ENCODE measurements at regions not wholly inside any gene's neighbourhood (a gene's known extent, or its start where the extent isn't known, plus 50 kb on each side); places are given as distances from the start of the nearest gene placed in this dataset.
"Not testable (repeated sequence)": the region's sequence is repeated elsewhere in the genome, so short reads cannot be mapped to it uniquely, and the experiment has no call there.

DNA sequence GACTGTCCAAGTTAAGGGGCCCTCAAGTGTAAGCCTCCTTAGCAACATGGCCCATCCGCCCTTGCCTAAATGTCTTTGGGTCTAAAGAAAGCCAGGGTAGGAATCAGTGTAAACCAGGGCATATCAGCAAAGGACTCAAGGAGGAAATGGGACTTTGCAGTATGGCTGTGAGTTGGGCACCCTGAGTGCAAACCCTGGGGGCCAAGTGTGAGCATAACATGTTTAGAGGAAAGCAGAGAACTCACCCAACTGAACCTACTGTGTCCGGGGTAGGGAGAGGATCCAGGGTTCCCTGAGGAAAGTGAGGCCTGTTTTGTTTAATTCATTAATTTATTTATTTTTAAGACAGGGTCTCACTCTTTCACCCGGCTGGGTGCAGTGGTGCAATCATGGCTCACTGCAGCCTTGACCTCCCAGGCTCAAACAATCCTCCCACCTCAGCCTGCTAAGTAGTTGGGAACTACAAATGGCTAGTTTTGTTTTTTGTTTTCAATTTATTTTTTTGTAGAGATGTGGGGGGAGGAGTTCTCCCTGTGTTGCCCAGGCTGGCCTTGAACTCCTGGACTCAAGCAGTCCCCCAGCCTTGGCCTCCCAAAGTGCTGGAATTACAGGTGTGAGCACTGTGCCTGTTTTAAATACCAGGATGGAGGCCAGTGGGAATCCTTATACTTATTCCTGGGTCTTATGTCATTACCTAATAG is 51.0 kb upstream of the ACTR3 start:
- DNase-seq = no peak

DNA sequence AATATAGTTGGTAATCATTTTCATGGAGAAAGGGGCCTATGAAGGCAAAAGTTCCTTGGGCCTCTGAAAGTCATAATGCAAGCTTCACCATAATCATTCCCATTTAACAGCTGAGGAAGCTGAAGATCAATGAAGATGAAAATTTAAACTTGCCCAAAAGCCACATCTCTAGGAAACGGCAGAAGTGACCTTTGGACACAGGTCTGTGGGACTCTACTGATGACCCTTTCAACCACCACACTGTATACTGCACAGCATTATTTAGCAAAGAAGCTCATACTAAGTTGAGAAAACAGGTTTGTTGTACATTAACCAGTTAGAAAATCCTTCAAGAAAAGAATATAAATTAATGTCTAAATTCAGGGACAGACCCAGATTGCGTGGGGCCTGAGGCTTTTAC is 51.6 kb upstream of the ACTR3 start:
- no peak for DNase-seq

GRCh38 chr2:113834051-113834730 is 55.7 kb upstream of the ACTR3 start:
- DNase-seq = no peak

- DNase-seq = no peak
Observed at GRCh38 chr2:113832795-113833290, 57.0 kb upstream of the ACTR3 start.

DNA sequence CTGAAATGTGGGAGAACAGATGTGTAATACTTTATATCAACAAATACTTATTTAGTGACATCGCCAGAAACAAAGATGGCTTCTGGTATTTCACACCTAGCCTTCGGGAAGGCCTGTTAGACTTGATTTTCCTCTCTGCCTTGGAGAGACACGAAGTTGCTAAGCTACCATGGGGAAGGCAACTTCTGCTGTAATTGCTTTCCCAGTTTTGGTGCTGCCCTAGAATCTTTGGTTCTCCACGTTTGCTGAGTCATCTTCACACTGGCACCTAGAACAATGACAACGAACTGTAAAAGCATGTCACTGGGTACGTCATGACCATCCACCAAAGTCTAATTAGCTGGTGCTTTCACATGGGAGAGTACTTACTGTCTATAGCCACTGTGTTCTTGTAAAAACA is 58.7 kb upstream of the ACTR3 start:
- no peak for DNase-seq

GRCh38 chr2:113829761-113830160 is 60.1 kb upstream of the ACTR3 start:
- DNase-seq = no peak

- DNase-seq = no peak
Observed at GRCh38 chr2:113829270-113829669, 60.6 kb upstream of the ACTR3 start.

- DNase-seq = no peak
Observed at GRCh38 chr2:113828049-113828742, 61.7 kb upstream of the ACTR3 start.

- no peak for DNase-seq
Observed at GRCh38 chr2:113827426-113827825, 62.5 kb upstream of the ACTR3 start.

DNA sequence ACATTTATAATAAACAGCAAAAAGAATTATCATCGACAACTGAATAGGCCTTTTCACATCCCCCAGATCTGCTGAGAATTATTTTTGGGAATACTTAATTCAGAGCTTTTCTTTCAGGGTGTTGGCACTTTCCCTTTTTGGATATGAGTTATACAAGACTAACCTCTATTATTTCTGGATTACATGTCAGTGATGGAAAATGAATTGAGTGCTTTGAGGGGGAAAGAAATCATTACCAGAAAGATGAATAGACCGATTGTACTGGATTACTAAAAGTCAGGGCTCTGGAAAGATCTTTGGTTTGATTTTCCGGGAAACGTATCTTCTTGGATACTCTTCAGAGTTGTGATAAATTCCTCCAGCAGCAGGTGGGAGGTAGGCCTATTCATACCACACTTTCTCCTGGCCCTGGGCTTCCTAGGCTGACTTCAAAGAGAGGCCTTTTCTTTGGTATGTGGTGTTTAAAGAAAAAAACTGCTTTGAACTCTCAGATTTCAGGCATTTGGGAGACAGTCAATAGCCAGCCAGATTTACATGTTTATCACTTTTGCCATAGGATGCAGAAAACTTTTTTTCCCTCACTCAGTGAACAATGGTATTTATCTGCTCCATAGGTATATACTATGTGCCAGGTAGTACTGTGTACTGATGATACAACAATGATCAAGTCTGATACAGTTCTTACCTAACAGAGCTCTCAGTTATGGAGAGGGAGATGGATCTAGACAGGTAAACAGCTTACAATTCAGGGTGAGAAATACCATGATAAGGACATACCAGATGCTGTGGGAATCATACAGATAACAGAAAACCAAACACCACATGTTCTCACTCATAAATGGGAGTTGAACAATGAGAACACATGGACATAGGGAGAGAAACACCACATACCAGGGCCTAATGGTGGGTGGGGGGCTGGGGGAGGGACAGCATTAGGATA is 63.3 kb upstream of the ACTR3 start:
- DNase-seq = no peak

DNA sequence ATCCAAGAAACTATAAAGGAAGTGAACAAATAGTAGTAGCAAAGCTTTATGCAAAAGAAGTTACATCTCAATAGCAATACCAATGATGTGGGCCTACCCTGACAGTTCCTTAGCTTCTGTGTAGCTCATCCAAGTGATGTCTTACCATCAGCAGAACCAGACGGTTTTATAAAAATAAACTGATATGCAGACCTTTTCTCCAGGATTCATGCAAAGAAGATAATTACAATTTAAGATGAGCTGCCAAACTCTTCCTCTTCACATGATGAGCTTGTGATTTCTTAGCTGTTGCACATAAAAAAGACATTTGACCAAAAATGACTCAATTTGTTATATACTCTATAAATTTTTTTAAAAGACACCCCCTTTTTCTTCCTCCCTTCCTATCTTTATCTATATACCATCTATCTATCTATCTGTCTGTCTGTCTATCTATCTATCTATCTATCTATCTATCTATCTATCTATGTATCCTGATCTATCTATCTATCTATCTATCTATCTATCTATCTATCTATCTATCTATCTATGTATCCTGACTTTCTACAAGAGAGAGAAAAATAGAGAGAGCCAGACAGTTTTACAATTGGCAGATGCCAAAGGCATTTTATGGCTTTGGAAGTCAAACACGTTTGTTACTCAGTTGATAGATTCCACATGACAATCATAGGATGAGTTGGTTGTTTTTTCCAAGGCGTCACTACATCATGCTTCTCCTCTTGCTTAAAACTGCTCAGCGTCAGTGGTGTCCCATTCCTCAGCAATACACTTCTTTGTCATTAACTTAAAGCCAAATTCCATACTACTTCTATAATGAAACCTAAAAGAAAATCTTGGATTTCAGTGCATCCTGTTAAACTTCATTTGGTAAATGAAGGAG is 65.9 kb upstream of the ACTR3 start:
- no peak for DNase-seq

- DNase-seq = no peak
Observed at GRCh38 chr2:113822087-113822815, 65.8 kb upstream of the SLC35F5 start.

DNA sequence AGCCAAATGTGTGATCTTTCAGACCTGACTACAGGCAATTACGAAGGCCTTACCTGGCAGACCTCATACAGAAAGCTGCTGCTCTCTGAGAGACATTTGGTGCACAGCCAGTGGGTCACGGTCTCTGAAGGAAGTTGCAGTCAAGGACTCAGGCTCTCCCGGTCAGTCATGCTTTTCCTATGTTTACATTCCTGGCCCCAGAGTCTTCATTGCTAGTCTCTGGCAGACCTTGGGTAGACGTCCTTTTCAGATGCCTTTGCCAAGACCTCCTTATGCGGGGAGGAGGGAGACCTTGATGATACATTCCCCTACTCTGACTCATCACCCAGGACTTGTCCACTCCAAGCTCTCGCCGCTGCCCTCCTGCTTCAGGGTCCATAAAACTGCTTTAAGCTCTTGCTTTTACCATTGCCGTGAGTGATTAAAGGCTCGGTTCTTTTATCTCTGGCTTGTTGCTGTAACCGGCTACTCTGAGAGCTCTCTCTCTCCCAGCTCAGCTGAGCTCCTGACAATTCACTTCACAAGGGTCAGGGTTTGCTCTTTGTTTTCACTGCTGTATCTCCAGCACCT is 62.0 kb upstream of the SLC35F5 start:
- peak; percentile 50 for DNase-seq

DNA sequence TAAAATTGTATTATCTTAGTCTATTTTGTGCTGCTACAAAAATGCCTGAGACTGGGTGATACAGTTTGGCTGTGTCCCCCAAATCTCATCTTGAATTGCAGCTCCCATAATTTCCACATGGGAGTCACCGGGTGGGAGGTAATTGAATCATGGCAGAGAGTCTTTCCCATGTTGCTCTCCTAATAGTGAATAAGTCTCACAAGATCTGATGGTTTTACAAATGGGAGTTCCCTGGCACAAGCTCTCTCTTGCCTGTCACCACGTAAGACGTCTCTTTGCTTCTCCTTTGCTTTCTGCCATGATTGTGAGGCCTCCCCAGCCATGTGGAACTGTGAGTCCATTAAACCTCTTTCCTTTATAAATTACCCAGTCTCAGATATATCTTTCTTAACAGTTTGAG is 57.0 kb upstream of the SLC35F5 start:
- not testable (repeated sequence) for DNase-seq

GRCh38 chr2:113812204-113812603 is 55.8 kb upstream of the SLC35F5 start:
- DNase-seq = no peak

DNA sequence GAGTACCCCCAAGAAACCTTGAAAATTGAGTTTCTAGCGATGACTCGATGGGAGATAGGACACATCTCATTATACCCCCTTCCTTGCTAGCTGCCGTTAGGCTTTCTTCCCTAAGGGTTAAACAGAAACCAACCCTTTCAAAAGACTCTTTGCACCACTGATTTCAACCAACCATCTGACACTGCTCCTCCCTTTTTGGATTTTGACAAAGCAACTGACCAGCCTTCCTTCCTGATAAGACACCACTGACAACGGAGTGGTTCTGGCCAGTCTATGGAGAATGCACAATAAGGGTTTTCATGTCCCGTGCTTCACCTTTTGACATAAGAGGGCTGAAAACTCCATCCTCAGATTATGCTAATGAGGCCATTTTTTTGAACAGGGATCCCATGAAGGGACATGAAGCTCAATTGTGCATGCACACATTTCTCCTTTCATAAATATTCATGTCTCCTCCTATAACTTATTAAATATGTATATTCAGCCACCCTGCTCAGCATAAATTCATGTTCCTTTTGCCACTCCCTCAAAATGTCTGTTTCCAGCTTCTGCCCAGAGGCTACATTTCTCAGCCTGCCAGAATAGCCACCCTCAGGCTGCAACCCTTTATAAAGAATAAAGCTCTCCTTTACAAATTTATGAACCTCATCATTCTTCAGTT is 52.8 kb upstream of the SLC35F5 start:
- DNase-seq = no peak

- DNase-seq = no peak
Observed at GRCh38 chr2:113807721-113808120, 51.3 kb upstream of the SLC35F5 start.

DNA sequence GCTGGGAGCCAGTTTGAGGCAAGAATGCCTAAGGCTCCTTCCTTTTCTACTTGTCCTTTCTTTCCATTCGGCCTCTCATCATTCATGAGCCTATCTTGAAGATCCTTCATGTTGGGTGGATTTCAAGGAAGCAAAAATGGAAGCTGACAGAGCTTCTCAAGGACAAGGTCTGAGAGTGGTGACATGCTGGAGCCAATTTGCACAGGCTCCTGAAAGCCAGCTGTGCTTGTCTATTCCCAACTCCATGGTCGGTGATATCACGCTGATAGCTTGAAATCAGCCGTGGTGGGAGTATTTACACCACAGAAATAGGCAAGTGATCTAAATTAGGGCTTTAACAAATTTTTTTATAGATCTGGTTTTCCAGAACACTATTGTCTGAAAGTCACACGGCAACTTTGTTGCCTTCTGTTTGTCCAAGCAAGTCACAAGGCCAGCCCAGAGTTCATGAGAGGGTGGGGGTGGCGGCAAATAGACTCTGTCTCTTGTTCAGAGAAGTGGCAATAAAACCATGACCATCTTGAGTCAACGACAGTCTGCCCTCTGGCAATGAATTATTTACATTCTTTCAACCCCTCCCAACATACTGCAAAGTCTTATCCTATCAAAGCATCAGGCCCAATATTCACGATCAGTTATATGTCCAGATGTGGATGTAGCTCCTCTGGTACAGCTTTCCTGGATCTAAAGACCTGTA is 49.9 kb upstream of the SLC35F5 start:
- no peak for DNase-seq
